Ovary (tissue), 7 donors: ENCODE measurements at regions not wholly inside any gene's neighbourhood (a gene's known extent, or its start where the extent isn't known, plus 50 kb on each side); places are given as distances from the start of the nearest gene placed in this dataset.

Source experiments
- DNase-seq, 5 donors: peaks; one replicate each; pipeline ENCODE4 v3.0.0-alpha.2; 2019 to 2020
- H3K27ac ChIP-seq, 2 donors: fragments of 200-600 bp; one replicate each; pipeline versions ENCODE4 v1.5.1 to v1.8.0; 2019 to 2022
- H3K27me3 ChIP-seq: fragments of 200-600 bp; one replicate; pipeline ENCODE4 v1.8.0; 2022
- H3K36me3 ChIP-seq: fragments of 200-600 bp; sonication (generic); one replicate; pipeline ENCODE4 v1.5.1; 2019
- H3K4me1 ChIP-seq: one replicate; pipeline ENCODE4 v1.8.1; 2013; ENCODE audit warnings: mild to moderate bottlenecking, moderate library complexity; ENCODE audit not compliant: insufficient read depth
- H3K4me3 ChIP-seq: fragments of 200-600 bp; sonication (generic); one replicate; pipeline ENCODE4 v1.5.1; 2017
- H3K9me3 ChIP-seq, 2 donors: fragments of 200-600 bp in 1 of 2; sonication (generic) in 1 of 2; one replicate each; pipeline versions ENCODE4 v1.5.1 to v1.8.1; 2013 to 2019; ENCODE audit warnings: mild to moderate bottlenecking in 1 of 2, moderate library complexity in 1 of 2
- CTCF ChIP-seq, 3 donors: fragments of 450-650 bp in 2 of 3; fragments of 200-600 bp in 1 of 3; IDR thresholded peaks; one replicate each; pipeline versions ENCODE4 v1.5.1 to v1.8.0; 2016 to 2022; ENCODE audit warnings: antibody characterized with exemption in 3 of 3, mild to moderate bottlenecking in 1 of 3
- EP300 ChIP-seq: sonication (generic); formaldehyde crosslinking; IDR thresholded peaks from one replicate; pipeline ENCODE4 v1.6.1; 2017; ENCODE audit warnings: antibody characterized with exemption
- POLR2A ChIP-seq: fragments of 450-650 bp; IDR thresholded peaks from one replicate; pipeline ENCODE4 v1.6.1; 2017; ENCODE audit warnings: antibody characterized with exemption, mild to moderate bottlenecking, moderate library complexity
- WGBS, 3 donors: extraction: QIAGEN DNeasy Blood & Tissue Kit in 1 of 3; methylation state at CpG; one replicate each; pipeline versions ENCODE4 v1.1.5 to v1.1.7; 2013 to 2017; 5-methylcytosine and 5-hydroxymethylcytosine counted together
- intact Hi-C, 4 donors: fragments of 100-400 bp; cut with DNase I; formaldehyde crosslinking; loops; one replicate each; pipeline versions ENCODE4 v1.11.0 to v1.15.1; 2022 to 2023
- donor health status: DM: no; HTN: no; CAD: no; lungs with moderate emphysema.
- donor health status: DM: no; HTN: no; CAD: no.
- donor health status: Bipolar disorder and iron deficiency.
- donor health status: DM: no; HTN: no; CAD: no.
- donor health status: DM: yes; HTN: yes; CAD: no.

GRCh38 chr16:74111456-74111982 lies 185.1 kb upstream of the PSMD7 start:
- no peaks in the 10 kb centered on the region for H3K4me1 ChIP-seq
- no peak for TF ChIP-seq POLR2A
- no peak for TF ChIP-seq EP300
- TF ChIP-seq CTCF (IDR thresholded peaks at IDR 0.05) = no peak
- no peak overlapping the region for H3K27ac ChIP-seq
- H3K4me3 ChIP-seq = no peak overlapping the region
- H3K9me3 ChIP-seq = no peaks in the 10 kb centered on the region
- H3K27me3 ChIP-seq = no peaks in the 10 kb centered on the region
- WGBS, 3 donors = 87 to 93% (median 92%) methylated on average over 2 of the region's 2 CpGs
- no peaks in the 10 kb centered on the region for H3K36me3 ChIP-seq
- intact Hi-C loops = no loop called here
- DNase-seq = no peak

GRCh38 chr16:74107795-74108610 lies 188.6 kb upstream of the PSMD7 start:
- Histone ChIP-seq H3K9me3 (no peaks in the 10 kb centered on the region), H3K36me3 (no peaks in the 10 kb centered on the region), H3K27ac (no peak overlapping the region), H3K4me1 (no peaks in the 10 kb centered on the region), H3K27me3 (no peaks in the 10 kb centered on the region), H3K4me3 (no peak overlapping the region)
- 50 to 54% (median 53%) methylated on average over 18 of the region's 18 CpGs for WGBS, 3 donors
- no peak for TF ChIP-seq CTCF (IDR thresholded peaks at IDR 0.05)
- no peak for TF ChIP-seq POLR2A
- intact Hi-C loops = no loop called here
- DNase-seq = no peak

- Histone ChIP-seq H3K27ac (no peak overlapping the region), H3K4me3 (no peak overlapping the region), H3K36me3 (no peaks in the 10 kb centered on the region), H3K9me3 (no peaks in the 10 kb centered on the region), H3K27me3 (no peaks in the 10 kb centered on the region), H3K4me1 (no peaks in the 10 kb centered on the region)
- DNase-seq = no peak
- no peak for TF ChIP-seq EP300
- no peak for TF ChIP-seq POLR2A
- TF ChIP-seq CTCF (IDR thresholded peaks at IDR 0.05) = no peak
- 17 to 23% (median 22%) methylated on average over 2 of the region's 2 CpGs for WGBS, 3 donors
- intact Hi-C loops = no loop called here
Measured at GRCh38 chr16:74104022-74104421, 192.6 kb upstream of the PSMD7 start.

GRCh38 chr16:74101379-74102137 lies 195.1 kb upstream of the PSMD7 start:
- no peaks in the 10 kb centered on the region for H3K27me3 ChIP-seq
- H3K4me1 ChIP-seq = no peaks in the 10 kb centered on the region
- no peak overlapping the region for H3K27ac ChIP-seq
- no peak for TF ChIP-seq CTCF (IDR thresholded peaks at IDR 0.05)
- TF ChIP-seq EP300 = no peak
- TF ChIP-seq POLR2A = no peak
- no peak overlapping the region for H3K4me3 ChIP-seq
- no peaks in the 10 kb centered on the region for H3K36me3 ChIP-seq
- 75 to 76% (median 76%) methylated on average over 1 of the region's 1 CpG for WGBS, 3 donors
- DNase-seq = no peak
- no peaks in the 10 kb centered on the region for H3K9me3 ChIP-seq
- intact Hi-C loops = no loop called here
